ENCODE measurements at regions not wholly inside any gene's neighbourhood (a gene's known extent, or its start where the extent isn't known, plus 50 kb on each side); places are given as distances from the start of the nearest gene placed in this dataset.

DNA sequence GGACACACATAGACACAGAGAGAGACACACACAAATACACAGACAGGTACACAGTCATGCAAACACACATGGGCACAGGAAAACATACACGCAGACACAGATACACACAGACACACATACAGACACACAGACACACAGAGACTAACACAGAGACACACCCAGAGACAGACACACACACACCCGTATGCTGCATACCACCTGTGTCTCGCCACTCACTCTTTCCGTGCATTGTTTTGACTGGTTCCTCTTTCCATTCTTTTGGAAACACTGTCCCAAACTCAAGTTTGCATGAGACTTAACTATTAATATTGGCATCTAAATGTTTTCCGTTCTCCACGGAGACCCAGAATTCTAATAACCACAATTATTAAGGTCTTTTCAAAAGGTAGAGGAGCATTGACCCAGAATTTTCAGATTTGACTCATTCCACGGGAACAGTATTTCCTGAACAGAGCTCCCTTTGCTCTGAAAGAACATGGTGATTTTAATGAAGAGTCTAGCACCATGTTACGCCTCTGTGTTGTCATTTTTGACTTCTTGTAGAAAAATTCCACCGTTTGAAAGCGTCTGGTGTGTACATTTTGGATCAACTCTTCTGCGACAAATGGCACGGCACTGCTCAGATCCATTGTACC, 141.2 kb upstream of the RNF32 start:
- Histone ChIP-seq H3K4me3 (no peak overlapping the region), H3K27me3 (no peaks in the 10 kb centered on the region), H3K27ac (no peak overlapping the region), H3K9me3 (replicated peaks in 1 of 11) (peaks cover 0 to 18% (median 8%) of the 10 kb centered on the region in 11 experiments; a peak in 9 of 22 replicates), H3K9ac (no peak overlapping the region), H3K4me2 (no peak overlapping the region), H4K20me1 (no peaks in the 10 kb centered on the region), H3K4me1 (no peaks in the 10 kb centered on the region; a peak in 1 of 20 replicates), H3K36me3 (no peaks in the 10 kb centered on the region)
- TF ChIP-seq Cebpa-rat (IDR thresholded peaks at IDR 0.05): no peak

DNA sequence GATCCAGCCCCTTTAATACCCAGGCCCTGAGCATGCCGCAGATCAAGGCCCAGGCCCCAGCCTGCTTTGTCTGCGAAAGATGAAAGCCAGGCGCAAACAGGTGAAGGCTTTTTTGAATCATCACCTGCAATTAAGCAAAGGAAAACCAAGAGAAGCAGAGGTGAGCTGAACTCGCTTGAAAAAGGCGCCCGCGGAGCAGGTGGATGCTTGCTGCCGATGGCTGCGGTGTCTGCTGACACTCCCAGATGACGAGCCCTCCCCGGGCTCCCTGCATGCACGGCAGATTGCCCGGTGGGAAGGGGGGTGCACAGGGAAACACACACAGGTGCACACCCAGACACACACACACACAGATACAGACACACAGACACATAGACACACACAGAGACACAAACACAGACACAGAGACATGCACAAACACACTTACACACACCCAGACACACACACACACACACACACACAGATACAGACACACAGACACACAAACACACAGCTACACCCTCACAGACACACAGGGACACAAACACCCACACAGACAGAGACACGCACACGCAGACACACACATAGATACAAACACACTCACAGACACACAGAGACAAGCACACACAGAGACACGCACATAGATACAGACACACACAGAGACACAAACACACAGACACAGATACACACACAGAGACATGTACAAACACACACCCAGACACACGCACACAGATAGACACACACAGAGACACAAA, 142.6 kb upstream of the RNF32 start:
- no peak overlapping the region for H3K27ac ChIP-seq
- no peaks in the 10 kb centered on the region for H3K36me3 ChIP-seq
- TF ChIP-seq Cebpa-rat (IDR thresholded peaks at IDR 0.05): no peak
- no peaks in the 10 kb centered on the region for H3K27me3 ChIP-seq
- H4K20me1 ChIP-seq: no peaks in the 10 kb centered on the region
- H3K4me1 ChIP-seq: no peaks in the 10 kb centered on the region
- H3K4me3 ChIP-seq: no peak overlapping the region
- no peak overlapping the region for H3K9ac ChIP-seq
- H3K9me3 ChIP-seq (replicated peaks in 1 of 11): peaks cover 0 to 18% (median 8%) of the 10 kb centered on the region in 11 experiments; a peak in 9 of 22 replicates
- no peak overlapping the region for H3K4me2 ChIP-seq

DNA sequence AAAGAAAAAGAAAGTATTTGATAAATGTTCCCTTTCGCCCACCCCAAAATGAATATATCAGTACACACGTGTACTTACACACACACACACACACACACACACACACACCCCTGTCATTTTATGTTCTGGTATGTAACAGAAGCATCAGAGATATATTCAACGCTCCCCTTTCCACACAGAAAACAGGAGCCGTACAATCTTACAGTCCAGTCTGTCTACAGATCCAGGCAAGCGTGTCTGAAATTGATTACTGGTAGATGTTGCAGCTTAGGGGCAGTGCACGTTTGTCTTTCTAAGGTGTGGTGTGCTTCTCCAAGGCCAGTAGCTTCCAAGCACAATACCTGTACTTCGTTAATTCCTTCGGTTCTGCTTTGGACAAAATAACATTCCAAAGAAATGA, 143.7 kb upstream of the RNF32 start:
- no peak for TF ChIP-seq Cebpa-rat (IDR thresholded peaks at IDR 0.05)
- H3K27me3 ChIP-seq: no peaks in the 10 kb centered on the region
- H3K27ac ChIP-seq: no peak overlapping the region
- no peak overlapping the region for H3K4me2 ChIP-seq
- H3K4me3 ChIP-seq: no peak overlapping the region
- no peak overlapping the region for H3K9ac ChIP-seq
- no peaks in the 10 kb centered on the region for H3K36me3 ChIP-seq
- no peaks in the 10 kb centered on the region for H3K4me1 ChIP-seq
- H4K20me1 ChIP-seq: no peaks in the 10 kb centered on the region
- H3K9me3 ChIP-seq (replicated peaks in 1 of 11): peaks cover 0 to 17% (median 8%) of the 10 kb centered on the region in 11 experiments; a peak in 9 of 22 replicates

DNA sequence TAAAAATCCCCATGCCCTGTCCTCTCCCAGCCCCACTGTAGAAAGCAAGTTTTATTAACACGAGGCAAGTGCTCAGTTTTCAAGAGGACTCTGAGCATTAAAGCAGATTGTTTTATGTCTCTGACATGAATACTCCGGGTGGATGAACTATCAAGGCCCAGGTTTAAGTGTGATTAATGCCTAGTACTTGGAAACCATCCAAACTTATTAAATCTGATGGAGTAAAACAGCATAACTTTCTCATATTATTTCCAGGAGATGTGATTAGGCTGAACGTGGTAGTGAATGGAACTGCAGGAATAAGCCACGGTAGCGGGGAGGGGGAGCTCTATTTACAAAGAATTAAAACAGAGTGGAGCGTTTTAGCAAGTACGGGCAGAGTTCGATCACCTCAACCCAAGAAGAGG, 144.2 kb upstream of the RNF32 start:
- Histone ChIP-seq H3K27ac (no peak overlapping the region), H3K9me3 (replicated peaks in 1 of 11) (peaks cover 0 to 12% (median 7%) of the 10 kb centered on the region in 11 experiments; a peak in 8 of 22 replicates), H3K4me3 (no peak overlapping the region), H4K20me1 (no peaks in the 10 kb centered on the region), H3K4me1 (no peaks in the 10 kb centered on the region), H3K27me3 (no peaks in the 10 kb centered on the region), H3K9ac (no peak overlapping the region), H3K4me2 (no peak overlapping the region), H3K36me3 (no peaks in the 10 kb centered on the region)
- TF ChIP-seq Cebpa-rat (IDR thresholded peaks at IDR 0.05): no peak

DNA sequence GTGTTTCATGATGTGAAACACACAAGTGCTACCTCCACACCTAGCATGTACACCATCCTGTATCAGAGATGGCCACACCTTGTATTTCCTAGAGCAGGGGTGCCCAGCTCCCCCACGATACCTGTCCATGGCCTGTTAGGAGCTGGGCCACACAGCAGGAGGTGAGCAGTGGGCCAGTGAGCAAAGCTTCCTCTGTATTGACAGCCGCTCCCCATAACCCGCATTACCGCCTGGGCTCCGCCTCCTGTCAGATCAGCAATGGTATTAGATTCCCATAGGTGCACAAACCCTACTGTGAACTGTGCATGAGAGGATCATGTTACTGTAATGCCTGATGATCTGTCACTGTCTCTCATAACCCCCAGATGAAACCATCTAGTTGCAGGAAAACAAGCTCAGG, 145.6 kb upstream of the RNF32 start:
- H3K9ac ChIP-seq: no peak overlapping the region
- TF ChIP-seq Cebpa-rat (IDR thresholded peaks at IDR 0.05): no peak
- no peaks in the 10 kb centered on the region for H4K20me1 ChIP-seq
- H3K36me3 ChIP-seq: no peaks in the 10 kb centered on the region
- no peaks in the 10 kb centered on the region for H3K4me1 ChIP-seq
- no peak overlapping the region for H3K27ac ChIP-seq
- no peak overlapping the region for H3K4me2 ChIP-seq
- no peaks in the 10 kb centered on the region for H3K9me3 ChIP-seq (replicated peaks in 1 of 11)
- no peak overlapping the region for H3K4me3 ChIP-seq
- no peaks in the 10 kb centered on the region for H3K27me3 ChIP-seq

DNA sequence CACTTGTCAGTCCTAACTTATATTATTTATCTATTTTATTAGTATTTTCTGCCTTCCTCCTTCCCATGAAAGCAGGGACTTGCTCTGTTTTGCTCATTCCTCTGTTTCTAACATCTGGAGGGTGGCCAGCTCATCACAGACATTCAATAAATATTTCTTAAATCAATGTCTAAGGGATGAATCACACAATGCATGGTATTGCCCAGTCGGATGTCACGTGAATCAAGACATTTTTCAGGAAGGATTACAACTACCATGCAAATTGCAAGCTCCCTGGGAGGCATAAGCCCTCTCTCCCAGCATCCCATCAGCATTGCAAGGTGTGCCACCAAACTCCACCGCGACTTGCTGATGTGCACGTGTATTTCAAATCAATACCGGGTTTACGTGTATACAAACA, 146.6 kb upstream of the RNF32 start:
- Histone ChIP-seq H3K9ac (no peak overlapping the region), H3K4me1 (no peaks in the 10 kb centered on the region), H3K4me3 (no peak overlapping the region), H3K27me3 (no peaks in the 10 kb centered on the region), H4K20me1 (no peaks in the 10 kb centered on the region), H3K36me3 (no peaks in the 10 kb centered on the region), H3K27ac (no peak overlapping the region), H3K9me3 (replicated peaks in 1 of 11) (no peaks in the 10 kb centered on the region), H3K4me2 (no peak overlapping the region)
- no peak for TF ChIP-seq Cebpa-rat (IDR thresholded peaks at IDR 0.05)

DNA sequence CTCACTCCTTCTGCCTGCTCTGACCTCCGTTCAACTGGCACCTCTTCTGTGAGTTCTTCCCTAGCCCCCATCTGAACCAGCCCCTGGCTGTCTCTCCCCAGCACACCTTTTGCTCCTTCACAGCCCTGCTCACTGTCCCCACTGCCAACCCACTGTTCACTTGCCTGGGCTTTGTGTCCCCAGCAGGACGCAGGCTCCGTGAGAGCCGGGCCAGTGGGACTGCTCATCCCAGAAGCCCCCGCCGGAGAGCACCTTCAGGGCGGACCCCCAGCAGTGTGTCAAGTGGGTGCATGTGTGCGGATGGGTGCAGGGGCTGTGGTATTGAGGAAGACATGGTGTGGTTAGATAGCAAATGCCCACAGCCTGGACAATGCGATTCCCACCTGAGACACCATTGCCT, 148.4 kb upstream of the RNF32 start:
- Histone ChIP-seq H3K36me3 (no peaks in the 10 kb centered on the region), H4K20me1 (no peaks in the 10 kb centered on the region), H3K4me3 (no peak overlapping the region), H3K9ac (no peak overlapping the region), H3K4me2 (no peak overlapping the region), H3K27ac (no peak overlapping the region), H3K9me3 (replicated peaks in 1 of 11) (no peaks in the 10 kb centered on the region), H3K27me3 (no peaks in the 10 kb centered on the region), H3K4me1 (no peaks in the 10 kb centered on the region)
- no peak for TF ChIP-seq Cebpa-rat (IDR thresholded peaks at IDR 0.05)

DNA sequence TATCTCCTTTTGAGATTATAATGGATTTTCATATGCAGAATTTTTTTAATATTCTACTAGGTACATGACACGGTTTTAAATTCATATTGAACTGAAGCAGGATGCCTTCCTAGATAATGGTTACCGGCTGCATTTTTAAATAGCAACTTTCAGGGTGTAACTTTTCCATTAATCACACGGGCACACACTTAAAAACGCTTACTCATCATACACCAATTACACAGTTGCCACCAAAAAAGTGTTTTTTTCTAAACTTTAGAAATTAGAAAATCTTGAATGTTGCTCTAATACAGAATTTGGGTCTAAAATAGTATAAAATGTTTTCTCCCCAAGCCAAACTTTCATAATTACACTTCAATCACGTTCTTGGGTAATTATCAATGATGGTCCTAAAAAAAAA, 149.1 kb upstream of the RNF32 start:
- no peaks in the 10 kb centered on the region for H3K9me3 ChIP-seq (replicated peaks in 1 of 11)
- no peaks in the 10 kb centered on the region for H3K36me3 ChIP-seq
- no peak overlapping the region for H3K9ac ChIP-seq
- H3K27me3 ChIP-seq: no peaks in the 10 kb centered on the region
- no peak overlapping the region for H3K4me2 ChIP-seq
- no peaks in the 10 kb centered on the region for H4K20me1 ChIP-seq
- no peaks in the 10 kb centered on the region for H3K4me1 ChIP-seq
- H3K4me3 ChIP-seq: no peak overlapping the region
- no peak overlapping the region for H3K27ac ChIP-seq
- TF ChIP-seq Cebpa-rat (IDR thresholded peaks at IDR 0.05): no peak

DNA sequence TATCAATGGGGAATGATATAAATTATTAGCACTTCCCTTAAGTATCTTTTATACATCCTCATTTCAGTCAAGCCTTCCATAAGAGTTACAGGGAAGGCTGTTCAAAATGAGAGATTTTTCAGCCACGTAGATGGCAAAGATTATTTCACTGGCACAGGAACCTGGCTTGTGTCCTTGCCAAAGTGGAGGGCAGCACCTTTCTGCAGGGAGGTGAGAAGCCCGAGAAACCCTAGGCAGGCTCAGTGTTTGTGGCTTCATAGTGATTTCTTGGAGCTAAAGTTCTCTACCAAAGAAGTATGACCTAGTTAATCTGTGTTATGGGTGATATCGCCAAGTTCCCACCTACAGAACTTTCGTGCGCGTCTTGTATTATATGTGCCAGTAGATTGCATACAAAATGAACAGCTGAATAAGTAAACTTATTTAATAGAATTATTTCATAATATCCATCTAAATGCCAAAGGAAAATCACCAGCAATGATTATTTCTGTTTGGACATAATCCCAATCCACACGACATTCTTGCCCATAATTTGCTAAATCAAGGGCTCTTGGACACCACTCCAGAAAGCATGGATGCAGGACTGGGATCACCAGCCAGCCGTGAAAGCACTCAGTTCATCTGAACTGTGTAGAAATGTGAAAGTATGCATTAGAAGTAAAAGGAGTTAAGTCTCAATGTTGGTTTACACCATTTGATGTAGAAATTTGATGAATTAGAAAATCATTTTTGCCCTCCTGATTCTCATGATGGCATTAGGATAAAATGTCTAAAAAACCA, 150.4 kb upstream of the RNF32 start:
- no peaks in the 10 kb centered on the region for H3K27me3 ChIP-seq
- H3K9ac ChIP-seq: no peak overlapping the region
- no peak overlapping the region for H3K27ac ChIP-seq
- no peaks in the 10 kb centered on the region for H3K9me3 ChIP-seq (replicated peaks in 1 of 11)
- no peaks in the 10 kb centered on the region for H3K36me3 ChIP-seq
- no peak overlapping the region for H3K4me3 ChIP-seq
- H4K20me1 ChIP-seq: no peaks in the 10 kb centered on the region
- H3K4me1 ChIP-seq: peaks cover 0 to 10% (median 6%) of the 10 kb centered on the region in 10 experiments; a peak in 8 of 20 replicates
- H3K4me2 ChIP-seq: no peak overlapping the region
- TF ChIP-seq Cebpa-rat (IDR thresholded peaks at IDR 0.05): no peak

Measured in BLaER1 treated with 17β-estradiol and CSF1 and Interleukin-3, amounts not matched to agents 10 nM and 100 nM (cell line).